ENCODE measurements at regions not wholly inside any gene's neighbourhood (a gene's known extent, or its start where the extent isn't known, plus 50 kb on each side); places are given as distances from the start of the nearest gene placed in this dataset.

- intact Hi-C loops (cut with DNase I), result no loop called here
- ATAC-seq (no peak), DNase-seq (ENCODE audit: missing footprints) (peak; percentile 60)
These were observed 73.1 kb downstream of the IRF8 start for GRCh38 chr16:85971902-85972638.

- intact Hi-C loops (cut with DNase I), result no loop called here
- no peak for DNase-seq (ENCODE audit: missing footprints)
- ATAC-seq, result no peak
These were observed 75.7 kb downstream of the IRF8 start for GRCh38 chr16:85974428-85975375.

- ATAC-seq, result no peak
- intact Hi-C loops (cut with DNase I), result no loop called here
These were observed 76.6 kb downstream of the IRF8 start for GRCh38 chr16:85975451-85975981.

GRCh38 chr16:85978291-85978775, 79.4 kb downstream of the IRF8 start:
- ATAC-seq, result no peak
- intact Hi-C loops (cut with DNase I), result no loop called here
- peak; percentile 69 for DNase-seq (ENCODE audit: missing footprints)

More at GRCh38 chr16:85975451-85975981, 76.6 kb downstream of the IRF8 start:
- no peak for DNase-seq (ENCODE audit: missing footprints)

- intact Hi-C loops (cut with DNase I), result no loop called here
- ATAC-seq (no peak), DNase-seq (ENCODE audit: missing footprints) (peak; percentile 42)
These were observed 80.0 kb downstream of the IRF8 start for GRCh38 chr16:85978976-85979375.

GRCh38 chr16:85979605-85980004, 80.6 kb downstream of the IRF8 start:
- intact Hi-C loops (cut with DNase I), result no loop called here
- peak; percentile 45 for DNase-seq (ENCODE audit: missing footprints)
- ATAC-seq, result no peak

- ATAC-seq (no peak), DNase-seq (ENCODE audit: missing footprints) (no peak)
- intact Hi-C loops (cut with DNase I), result no loop called here
These were observed 81.7 kb downstream of the IRF8 start for GRCh38 chr16:85980686-85981085.

- intact Hi-C loops (cut with DNase I), result no loop called here
- ATAC-seq (no peak), DNase-seq (ENCODE audit: missing footprints) (no peak)
These were observed 83.0 kb downstream of the IRF8 start for GRCh38 chr16:85981826-85982562.

GRCh38 chr16:85982563-85982939, 83.6 kb downstream of the IRF8 start:
- DNase-seq (ENCODE audit: missing footprints) (peak; percentile 81), ATAC-seq (peak; percentile 63)
- intact Hi-C loops (cut with DNase I), result no loop called here

GRCh38 chr16:85983064-85983463, 84.1 kb downstream of the IRF8 start:
- ATAC-seq (no peak), DNase-seq (ENCODE audit: missing footprints) (peak; percentile 39)
- intact Hi-C loops (cut with DNase I), result no loop called here

GRCh38 chr16:85983606-85984230, 84.8 kb downstream of the IRF8 start:
- intact Hi-C loops (cut with DNase I), result no loop called here
- peak; percentile 74 for DNase-seq (ENCODE audit: missing footprints)
- no peak for ATAC-seq

- intact Hi-C loops (cut with DNase I), result no loop called here
- DNase-seq (ENCODE audit: missing footprints) (no peak), ATAC-seq (no peak)
These were observed 85.4 kb downstream of the IRF8 start for GRCh38 chr16:85984231-85984880.

- ATAC-seq, result peak; percentile 36
- peak; percentile 81 for DNase-seq (ENCODE audit: missing footprints)
- intact Hi-C loops (cut with DNase I), result no loop called here
These were observed 86.0 kb downstream of the IRF8 start for GRCh38 chr16:85984947-85985451.

GRCh38 chr16:85986931-85987749, 88.2 kb downstream of the IRF8 start:
- intact Hi-C loops (cut with DNase I), result loop anchor here (1.0 kb wide), 1 partner anchor 166 kb away; no protein-coding TSS in a partner anchor
- no peak for ATAC-seq
- DNase-seq (ENCODE audit: missing footprints), result no peak

GRCh38 chr16:85987750-85988078, 88.8 kb downstream of the IRF8 start:
- DNase-seq (ENCODE audit: missing footprints) (no peak), ATAC-seq (no peak)
- intact Hi-C loops (cut with DNase I), result loop anchor here (1.0 kb wide), 1 partner anchor 166 kb away; no protein-coding TSS in a partner anchor

GRCh38 chr16:85988306-85988705, 89.3 kb downstream of the IRF8 start:
- ATAC-seq (no peak), DNase-seq (ENCODE audit: missing footprints) (no peak)
- intact Hi-C loops (cut with DNase I), result no loop called here

GRCh38 chr16:85988723-85989313, 89.9 kb downstream of the IRF8 start:
- ATAC-seq (no peak), DNase-seq (ENCODE audit: missing footprints) (no peak)
- intact Hi-C loops (cut with DNase I), result no loop called here
